H1 (cell line): ENCODE measurements at regions not wholly inside any gene's neighbourhood (a gene's known extent, or its start where the extent isn't known, plus 50 kb on each side); places are given as distances from the start of the nearest gene placed in this dataset.

Experiments
- ASH2L ChIP-seq: fragments of 200-600, 300-600 bp; sonication (generic); IDR thresholded peaks from one replicate; pipeline ENCODE4 v1.7.1; 2017; ENCODE audit warnings: low read length
- CREB1 ChIP-seq: IDR thresholded peaks from 2 replicates; pipeline ENCODE4 v1.6.1; 2012; ENCODE audit warnings: inconsistent platforms
- NANOG ChIP-seq: IDR thresholded peaks from 2 replicates; pipeline ENCODE4 v1.6.1; 2011; ENCODE audit warnings: low read length, low read depth, mild to moderate bottlenecking, inconsistent platforms; ENCODE audit not compliant: insufficient read depth, poor library complexity, severe bottlenecking
- POU5F1 ChIP-seq: IDR thresholded peaks from 2 replicates; pipeline ENCODE4 v1.6.1; 2011; ENCODE audit warnings: low read depth, mild to moderate bottlenecking, low read length, moderate library complexity
- SIN3A ChIP-seq, 2 experiments: IDR thresholded peaks in 1 of 2; conservative IDR thresholded peaks in 1 of 2; 2 replicates each; pipeline ENCODE4 v1.6.1; 2011 to 2012; ENCODE audit warnings: low read length in 2 of 2, improper control_type of control experiment in 1 of 2, low read depth in 1 of 2, mild to moderate bottlenecking in 1 of 2
- SP1 ChIP-seq: IDR thresholded peaks from 2 replicates; pipeline ENCODE4 v1.6.1; 2011; ENCODE audit warnings: low read depth, low read length
- TF ChIP-seq, protein P1 (sequence below): fragments of 300-600 bp; sonication (generic); IDR thresholded peaks from 2 replicates; pipeline ENCODE4 v1.7.1; 2012; ENCODE audit warnings: low read length, moderate library complexity, mild to moderate bottlenecking, inconsistent platforms; ENCODE audit not compliant: insufficient replicate concordance

DNA sequence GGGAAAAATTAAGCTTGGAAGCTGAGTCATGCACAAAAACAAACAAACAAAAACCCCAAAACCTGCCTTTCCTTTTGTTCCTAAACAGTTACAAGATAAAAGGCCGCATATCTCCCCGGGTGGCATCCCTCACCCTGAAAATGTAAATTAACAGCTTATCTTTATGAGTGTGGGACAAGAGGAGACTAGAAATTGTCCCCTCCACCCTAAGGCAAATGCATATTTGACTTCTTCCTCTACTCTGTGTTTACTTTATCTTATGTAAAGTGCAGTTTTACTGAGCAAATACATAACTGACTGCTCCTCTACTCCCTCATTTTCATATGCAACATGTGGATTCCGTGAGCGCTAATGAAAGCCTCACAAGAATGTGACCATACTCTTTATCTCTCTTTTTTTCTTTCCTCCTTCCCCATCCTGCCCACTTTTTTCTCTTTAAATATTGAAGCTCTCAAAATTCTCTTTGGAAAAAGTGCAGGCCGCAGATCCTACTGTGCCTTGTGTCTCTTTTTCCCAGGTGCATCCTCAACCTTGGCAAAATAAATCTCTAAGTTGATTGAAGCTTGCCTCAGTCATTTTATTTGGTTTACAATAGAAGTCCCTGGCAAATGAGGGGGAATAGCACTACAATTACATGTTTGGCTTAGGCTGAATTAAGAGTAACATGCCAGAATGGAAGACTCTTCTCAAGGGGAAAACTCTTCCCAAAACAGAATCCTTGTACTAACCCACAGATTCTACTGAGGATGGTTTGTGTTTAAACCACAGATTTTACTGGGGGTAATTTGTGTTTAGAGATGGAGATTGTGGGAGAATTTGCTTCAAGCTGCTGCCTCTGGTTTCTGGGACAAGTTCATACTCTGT, 72.7 kb upstream of the WDR72 start (continued):
- TF ChIP-seq, protein P1, sequence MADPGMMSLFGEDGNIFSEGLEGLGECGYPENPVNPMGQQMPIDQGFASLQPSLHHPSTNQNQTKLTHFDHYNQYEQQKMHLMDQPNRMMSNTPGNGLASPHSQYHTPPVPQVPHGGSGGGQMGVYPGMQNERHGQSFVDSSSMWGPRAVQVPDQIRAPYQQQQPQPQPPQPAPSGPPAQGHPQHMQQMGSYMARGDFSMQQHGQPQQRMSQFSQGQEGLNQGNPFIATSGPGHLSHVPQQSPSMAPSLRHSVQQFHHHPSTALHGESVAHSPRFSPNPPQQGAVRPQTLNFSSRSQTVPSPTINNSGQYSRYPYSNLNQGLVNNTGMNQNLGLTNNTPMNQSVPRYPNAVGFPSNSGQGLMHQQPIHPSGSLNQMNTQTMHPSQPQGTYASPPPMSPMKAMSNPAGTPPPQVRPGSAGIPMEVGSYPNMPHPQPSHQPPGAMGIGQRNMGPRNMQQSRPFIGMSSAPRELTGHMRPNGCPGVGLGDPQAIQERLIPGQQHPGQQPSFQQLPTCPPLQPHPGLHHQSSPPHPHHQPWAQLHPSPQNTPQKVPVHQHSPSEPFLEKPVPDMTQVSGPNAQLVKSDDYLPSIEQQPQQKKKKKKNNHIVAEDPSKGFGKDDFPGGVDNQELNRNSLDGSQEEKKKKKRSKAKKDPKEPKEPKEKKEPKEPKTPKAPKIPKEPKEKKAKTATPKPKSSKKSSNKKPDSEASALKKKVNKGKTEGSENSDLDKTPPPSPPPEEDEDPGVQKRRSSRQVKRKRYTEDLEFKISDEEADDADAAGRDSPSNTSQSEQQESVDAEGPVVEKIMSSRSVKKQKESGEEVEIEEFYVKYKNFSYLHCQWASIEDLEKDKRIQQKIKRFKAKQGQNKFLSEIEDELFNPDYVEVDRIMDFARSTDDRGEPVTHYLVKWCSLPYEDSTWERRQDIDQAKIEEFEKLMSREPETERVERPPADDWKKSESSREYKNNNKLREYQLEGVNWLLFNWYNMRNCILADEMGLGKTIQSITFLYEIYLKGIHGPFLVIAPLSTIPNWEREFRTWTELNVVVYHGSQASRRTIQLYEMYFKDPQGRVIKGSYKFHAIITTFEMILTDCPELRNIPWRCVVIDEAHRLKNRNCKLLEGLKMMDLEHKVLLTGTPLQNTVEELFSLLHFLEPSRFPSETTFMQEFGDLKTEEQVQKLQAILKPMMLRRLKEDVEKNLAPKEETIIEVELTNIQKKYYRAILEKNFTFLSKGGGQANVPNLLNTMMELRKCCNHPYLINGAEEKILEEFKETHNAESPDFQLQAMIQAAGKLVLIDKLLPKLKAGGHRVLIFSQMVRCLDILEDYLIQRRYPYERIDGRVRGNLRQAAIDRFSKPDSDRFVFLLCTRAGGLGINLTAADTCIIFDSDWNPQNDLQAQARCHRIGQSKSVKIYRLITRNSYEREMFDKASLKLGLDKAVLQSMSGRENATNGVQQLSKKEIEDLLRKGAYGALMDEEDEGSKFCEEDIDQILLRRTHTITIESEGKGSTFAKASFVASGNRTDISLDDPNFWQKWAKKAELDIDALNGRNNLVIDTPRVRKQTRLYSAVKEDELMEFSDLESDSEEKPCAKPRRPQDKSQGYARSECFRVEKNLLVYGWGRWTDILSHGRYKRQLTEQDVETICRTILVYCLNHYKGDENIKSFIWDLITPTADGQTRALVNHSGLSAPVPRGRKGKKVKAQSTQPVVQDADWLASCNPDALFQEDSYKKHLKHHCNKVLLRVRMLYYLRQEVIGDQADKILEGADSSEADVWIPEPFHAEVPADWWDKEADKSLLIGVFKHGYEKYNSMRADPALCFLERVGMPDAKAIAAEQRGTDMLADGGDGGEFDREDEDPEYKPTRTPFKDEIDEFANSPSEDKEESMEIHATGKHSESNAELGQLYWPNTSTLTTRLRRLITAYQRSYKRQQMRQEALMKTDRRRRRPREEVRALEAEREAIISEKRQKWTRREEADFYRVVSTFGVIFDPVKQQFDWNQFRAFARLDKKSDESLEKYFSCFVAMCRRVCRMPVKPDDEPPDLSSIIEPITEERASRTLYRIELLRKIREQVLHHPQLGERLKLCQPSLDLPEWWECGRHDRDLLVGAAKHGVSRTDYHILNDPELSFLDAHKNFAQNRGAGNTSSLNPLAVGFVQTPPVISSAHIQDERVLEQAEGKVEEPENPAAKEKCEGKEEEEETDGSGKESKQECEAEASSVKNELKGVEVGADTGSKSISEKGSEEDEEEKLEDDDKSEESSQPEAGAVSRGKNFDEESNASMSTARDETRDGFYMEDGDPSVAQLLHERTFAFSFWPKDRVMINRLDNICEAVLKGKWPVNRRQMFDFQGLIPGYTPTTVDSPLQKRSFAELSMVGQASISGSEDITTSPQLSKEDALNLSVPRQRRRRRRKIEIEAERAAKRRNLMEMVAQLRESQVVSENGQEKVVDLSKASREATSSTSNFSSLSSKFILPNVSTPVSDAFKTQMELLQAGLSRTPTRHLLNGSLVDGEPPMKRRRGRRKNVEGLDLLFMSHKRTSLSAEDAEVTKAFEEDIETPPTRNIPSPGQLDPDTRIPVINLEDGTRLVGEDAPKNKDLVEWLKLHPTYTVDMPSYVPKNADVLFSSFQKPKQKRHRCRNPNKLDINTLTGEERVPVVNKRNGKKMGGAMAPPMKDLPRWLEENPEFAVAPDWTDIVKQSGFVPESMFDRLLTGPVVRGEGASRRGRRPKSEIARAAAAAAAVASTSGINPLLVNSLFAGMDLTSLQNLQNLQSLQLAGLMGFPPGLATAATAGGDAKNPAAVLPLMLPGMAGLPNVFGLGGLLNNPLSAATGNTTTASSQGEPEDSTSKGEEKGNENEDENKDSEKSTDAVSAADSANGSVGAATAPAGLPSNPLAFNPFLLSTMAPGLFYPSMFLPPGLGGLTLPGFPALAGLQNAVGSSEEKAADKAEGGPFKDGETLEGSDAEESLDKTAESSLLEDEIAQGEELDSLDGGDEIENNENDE: no peak
- no peak for TF ChIP-seq POU5F1
- no peak for TF ChIP-seq ASH2L
- no peak for TF ChIP-seq CREB1
- no peak for TF ChIP-seq NANOG
- TF ChIP-seq SIN3A (conservative IDR thresholded peaks at IDR 0.05 in 1 of 2, IDR thresholded peaks at IDR 0.05 in 1 of 2; ENCODE audit: low read depth in 1 of 2, low read length in 2 of 2): no peak
- TF ChIP-seq SP1: no peak
